ENCODE measurements at regions not wholly inside any gene's neighbourhood (a gene's known extent, or its start where the extent isn't known, plus 50 kb on each side); places are given as distances from the start of the nearest gene placed in this dataset.

GRCh38 chr3:161913786-161914389, 417.3 kb downstream of the OTOL1 start (continued):
- TF ChIP-seq FOXJ3 (CRISPR knock-in tag; IDR thresholded peaks at IDR 0.05) (no peak), CTCF (IDR thresholded peaks at IDR 0.05) (no peak), TAF1 (IDR thresholded peaks at IDR 0.05; ENCODE audit: borderline replicate concordance, low read depth, low read length) (no peak), MXI1 (IDR thresholded peaks at IDR 0.05; ENCODE audit: low read depth, low read length) (no peak), USF1 (IDR thresholded peaks at IDR 0.05; ENCODE audit: borderline replicate concordance, low read depth) (no peak), GABPA (IDR thresholded peaks at IDR 0.05; ENCODE audit: low read depth) (no peak), REST (IDR thresholded peaks at IDR 0.05; ENCODE audit: low read depth, low read length) (no peak), SMC3 (IDR thresholded peaks at IDR 0.05; ENCODE audit: low read depth, low read length) (no peak), EZH2phosphoT487 (IDR thresholded peaks at IDR 0.05; ENCODE audit: borderline replicate concordance, low read depth) (no peak), ZBTB33 (IDR thresholded peaks at IDR 0.05; ENCODE audit: borderline replicate concordance, low read depth) (no peak), POLR2AphosphoS5 (IDR thresholded peaks at IDR 0.05; ENCODE audit: low read depth, low read length) (no peak), USF2 (IDR thresholded peaks at IDR 0.05; ENCODE audit: borderline replicate concordance, low read depth, low read length) (no peak), PBX3 (IDR thresholded peaks at IDR 0.05) (peak; percentile 87), CHD2 (IDR thresholded peaks at IDR 0.05; ENCODE audit: low read length, partially characterized antibody) (no peak)
